Gastroesophageal sphincter (tissue), 3 donors: ENCODE measurements at regions not wholly inside any gene's neighbourhood (a gene's known extent, or its start where the extent isn't known, plus 50 kb on each side); places are given as distances from the start of the nearest gene placed in this dataset.

Source experiments
- CTCF ChIP-seq, 4 experiments: fragments of 200-600 bp in 2 of 4; fragments of 450-650 bp in 2 of 4; sonication (generic) in 1 of 4; IDR thresholded peaks; one replicate each; pipeline ENCODE4 v1.5.1; 2017 to 2019; ENCODE audit warnings: antibody characterized with exemption in 4 of 4, mild to moderate bottlenecking in 2 of 4, moderate library complexity in 2 of 4
- EP300 ChIP-seq: sonication (generic); formaldehyde crosslinking; IDR thresholded peaks from one replicate; pipeline ENCODE4 v1.6.1; 2017; ENCODE audit warnings: antibody characterized with exemption, mild to moderate bottlenecking
- POLR2A ChIP-seq, 2 donors: fragments of 450-650 bp; IDR thresholded peaks; one replicate each; pipeline ENCODE4 v1.6.1; 2017; ENCODE audit warnings: antibody characterized with exemption in 2 of 2, mild to moderate bottlenecking in 2 of 2, moderate library complexity in 1 of 2

GRCh38 chr6:156620331-156620730 lies 156.8 kb upstream of the ARID1B start:
- TF ChIP-seq CTCF (IDR thresholded peaks at IDR 0.05) (no peak), EP300 (no peak), POLR2A (IDR thresholded peaks at IDR 0.05) (no peak)
